Left hindlimb (tissue), 1 donor: ENCODE measurements at regions not wholly inside any gene's neighbourhood (a gene's known extent, or its start where the extent isn't known, plus 50 kb on each side); places are given as distances from the start of the nearest gene placed in this dataset.
"Not testable (repeated sequence)": the region's sequence is repeated elsewhere in the genome, so short reads cannot be mapped to it uniquely, and the experiment has no call there.

ENCODE experiments used
- DNase-seq: peaks from one replicate; pipeline ENCODE4 v3.0.0-alpha.2; 2018

- DNase-seq, result no peak
Observed at GRCh38 chr5:10125116-10125515, 124.6 kb downstream of the ATPSCKMT start.

GRCh38 chr5:10124287-10124686 is 125.4 kb downstream of the ATPSCKMT start:
- peak; percentile 66 for DNase-seq

- no peak for DNase-seq
Observed at GRCh38 chr5:10123254-10123989, 126.3 kb downstream of the ATPSCKMT start.

GRCh38 chr5:10122076-10122726 is 127.5 kb downstream of the ATPSCKMT start:
- no peak for DNase-seq

- no peak for DNase-seq
Observed at GRCh38 chr5:10120934-10121333, 128.8 kb downstream of the ATPSCKMT start.

GRCh38 chr5:10118150-10118549 is 131.5 kb downstream of the ATPSCKMT start:
- DNase-seq, result no peak

GRCh38 chr5:10116594-10116993 is 133.1 kb downstream of the ATPSCKMT start:
- DNase-seq, result no peak

- DNase-seq, result no peak
Observed at GRCh38 chr5:10115669-10116068, 134.0 kb downstream of the ATPSCKMT start.

GRCh38 chr5:10111571-10111970 is 138.1 kb downstream of the ATPSCKMT start:
- DNase-seq, result no peak

GRCh38 chr5:10110228-10110627 is 139.5 kb downstream of the ATPSCKMT start:
- DNase-seq, result no peak

GRCh38 chr5:10109299-10109698 is 140.4 kb downstream of the ATPSCKMT start:
- DNase-seq, result no peak

- DNase-seq, result no peak
Observed at GRCh38 chr5:10106806-10107205, 142.9 kb downstream of the ATPSCKMT start.

- DNase-seq, result no peak
Observed at GRCh38 chr5:10106285-10106684, 143.4 kb downstream of the ATPSCKMT start.

- DNase-seq, result no peak
Observed at GRCh38 chr5:10102706-10103497, 146.8 kb downstream of the ATPSCKMT start.

- not testable (repeated sequence) for DNase-seq
Observed at GRCh38 chr5:10102235-10102634, 147.5 kb downstream of the ATPSCKMT start.

- no peak for DNase-seq
Observed at GRCh38 chr5:10099548-10099947, 150.1 kb downstream of the ATPSCKMT start.

GRCh38 chr5:10091701-10092100 is 158.0 kb downstream of the ATPSCKMT start:
- DNase-seq, result no peak

GRCh38 chr5:10090074-10090473 is 159.6 kb downstream of the ATPSCKMT start:
- DNase-seq, result no peak

GRCh38 chr5:10085185-10085584 is 164.5 kb downstream of the ATPSCKMT start:
- no peak for DNase-seq

GRCh38 chr5:10081584-10081983 is 168.1 kb downstream of the ATPSCKMT start:
- DNase-seq, result no peak

- no peak for DNase-seq
Observed at GRCh38 chr5:10077791-10078545, 171.7 kb downstream of the ATPSCKMT start.

- DNase-seq, result no peak
Observed at GRCh38 chr5:10073441-10074104, 176.1 kb downstream of the ATPSCKMT start.
